ENCODE measurements at regions not wholly inside any gene's neighbourhood (a gene's known extent, or its start where the extent isn't known, plus 50 kb on each side); places are given as distances from the start of the nearest gene placed in this dataset.

DNA sequence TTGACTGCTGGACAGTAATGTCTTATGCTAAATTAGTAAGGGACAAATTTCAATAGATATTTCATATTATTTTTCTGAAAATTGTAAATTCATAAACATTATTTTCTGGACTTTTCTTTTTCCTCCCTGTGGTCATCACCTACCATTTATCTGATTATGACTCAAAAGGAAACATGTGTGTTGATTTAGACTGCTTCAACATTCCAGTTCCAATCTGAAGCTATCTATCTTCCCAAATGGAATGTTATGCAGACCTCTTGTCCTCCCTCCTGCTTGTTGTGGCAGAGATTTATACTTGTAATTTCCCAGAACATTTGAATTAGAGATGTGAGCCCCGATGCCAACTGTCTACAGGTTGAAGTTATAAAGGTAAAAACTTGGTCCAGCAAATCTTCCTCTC, 803.4 kb downstream of the TUSC7 start:
- H3K4me1 ChIP-seq, result no peaks in the 10 kb centered on the region
- DNase-seq, result no peak
- no peaks in the 10 kb centered on the region for H3K36me3 Mint-ChIP-seq (ENCODE audit: insufficient read depth, unreplicated experiment)
- TF ChIP-seq, protein P1, sequence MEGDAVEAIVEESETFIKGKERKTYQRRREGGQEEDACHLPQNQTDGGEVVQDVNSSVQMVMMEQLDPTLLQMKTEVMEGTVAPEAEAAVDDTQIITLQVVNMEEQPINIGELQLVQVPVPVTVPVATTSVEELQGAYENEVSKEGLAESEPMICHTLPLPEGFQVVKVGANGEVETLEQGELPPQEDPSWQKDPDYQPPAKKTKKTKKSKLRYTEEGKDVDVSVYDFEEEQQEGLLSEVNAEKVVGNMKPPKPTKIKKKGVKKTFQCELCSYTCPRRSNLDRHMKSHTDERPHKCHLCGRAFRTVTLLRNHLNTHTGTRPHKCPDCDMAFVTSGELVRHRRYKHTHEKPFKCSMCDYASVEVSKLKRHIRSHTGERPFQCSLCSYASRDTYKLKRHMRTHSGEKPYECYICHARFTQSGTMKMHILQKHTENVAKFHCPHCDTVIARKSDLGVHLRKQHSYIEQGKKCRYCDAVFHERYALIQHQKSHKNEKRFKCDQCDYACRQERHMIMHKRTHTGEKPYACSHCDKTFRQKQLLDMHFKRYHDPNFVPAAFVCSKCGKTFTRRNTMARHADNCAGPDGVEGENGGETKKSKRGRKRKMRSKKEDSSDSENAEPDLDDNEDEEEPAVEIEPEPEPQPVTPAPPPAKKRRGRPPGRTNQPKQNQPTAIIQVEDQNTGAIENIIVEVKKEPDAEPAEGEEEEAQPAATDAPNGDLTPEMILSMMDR (IDR thresholded peaks at IDR 0.05; ENCODE audit: insufficient read depth in 1 of 2, low read depth in 1 of 2, low read length in 1 of 2, severe bottlenecking in 1 of 2, unreplicated experiment in 1 of 2), result no peak
- no peak overlapping the region for H3K4me3 ChIP-seq (ENCODE audit: low read depth, low read length)
- no peak overlapping the region for H3K4me3 Mint-ChIP-seq (ENCODE audit: unreplicated experiment)
- ChIA-PET POLR2A (no interaction called here), CTCF (interaction anchor here (0.6 kb wide), 1 partner anchor 1312 kb away, joined by 6 read pairs; no protein-coding TSS in a partner anchor)
- no peaks in the 10 kb centered on the region for H3K36me3 ChIP-seq (ENCODE audit: control insufficient read depth, insufficient read depth, low read length)
- no peaks in the 10 kb centered on the region for H3K9me3 Mint-ChIP-seq (ENCODE audit: unreplicated experiment)
- no peak overlapping the region for H3K27ac Mint-ChIP-seq (ENCODE audit: unreplicated experiment)
- H3K9me3 ChIP-seq, result no peaks in the 10 kb centered on the region
- H3K4me1 Mint-ChIP-seq (ENCODE audit: low read depth, unreplicated experiment), result no peaks in the 10 kb centered on the region
- intact Hi-C loops (cut with micrococcal nuclease; ENCODE audit: unreplicated experiment), result no loop called here
- BruUV-seq (replicated peaks), result no TSS peak
- no peaks in the 10 kb centered on the region for H3K27me3 ChIP-seq (replicated peaks; ENCODE audit: control insufficient read depth, insufficient read depth, low read length)
- H3K27me3 Mint-ChIP-seq (ENCODE audit: insufficient read depth, unreplicated experiment), result peaks cover 13% of the 10 kb centered on the region

DNA sequence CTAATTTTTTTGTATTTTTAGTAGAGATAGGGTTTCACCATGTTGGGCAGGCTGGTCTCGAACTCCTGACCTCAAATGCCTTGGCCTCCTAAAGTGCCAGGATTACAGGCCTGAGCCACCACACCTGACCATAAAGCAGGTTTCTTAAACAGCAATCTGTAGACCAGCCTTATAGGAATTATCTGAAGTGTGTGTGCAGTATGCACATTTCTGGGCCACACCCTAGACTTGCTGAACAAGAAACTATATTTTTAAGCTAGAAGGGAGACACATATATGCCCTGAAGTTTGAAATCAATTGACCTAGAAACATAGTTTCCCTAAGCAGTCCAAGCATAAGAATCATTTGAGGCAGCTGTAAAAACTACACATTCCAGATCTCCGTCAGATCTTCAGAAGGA, 805.7 kb downstream of the TUSC7 start:
- no peaks in the 10 kb centered on the region for H3K4me1 Mint-ChIP-seq (ENCODE audit: low read depth, unreplicated experiment)
- BruUV-seq (replicated peaks), result no TSS peak
- no peak for DNase-seq
- H3K36me3 Mint-ChIP-seq (ENCODE audit: insufficient read depth, unreplicated experiment), result no peaks in the 10 kb centered on the region
- peaks cover 14% of the 10 kb centered on the region for H3K27me3 Mint-ChIP-seq (ENCODE audit: insufficient read depth, unreplicated experiment)
- ChIA-PET POLR2A (no interaction called here), CTCF (no interaction called here)
- Histone ChIP-seq H3K27me3 (replicated peaks; ENCODE audit: control insufficient read depth, insufficient read depth, low read length) (no peaks in the 10 kb centered on the region), H3K4me3 (ENCODE audit: low read depth, low read length) (no peak overlapping the region), H3K9me3 (no peaks in the 10 kb centered on the region), H3K4me1 (no peaks in the 10 kb centered on the region), H3K36me3 (ENCODE audit: control insufficient read depth, insufficient read depth, low read length) (no peaks in the 10 kb centered on the region)
- no peak overlapping the region for H3K4me3 Mint-ChIP-seq (ENCODE audit: unreplicated experiment)
- TF ChIP-seq, protein P1 (IDR thresholded peaks at IDR 0.05; ENCODE audit: insufficient read depth in 1 of 2, low read depth in 1 of 2, low read length in 1 of 2, severe bottlenecking in 1 of 2, unreplicated experiment in 1 of 2), result no peak
- H3K27ac Mint-ChIP-seq (ENCODE audit: unreplicated experiment), result no peak overlapping the region
- H3K9me3 Mint-ChIP-seq (ENCODE audit: unreplicated experiment), result no peaks in the 10 kb centered on the region
- intact Hi-C loops (cut with micrococcal nuclease; ENCODE audit: unreplicated experiment), result no loop called here

DNA sequence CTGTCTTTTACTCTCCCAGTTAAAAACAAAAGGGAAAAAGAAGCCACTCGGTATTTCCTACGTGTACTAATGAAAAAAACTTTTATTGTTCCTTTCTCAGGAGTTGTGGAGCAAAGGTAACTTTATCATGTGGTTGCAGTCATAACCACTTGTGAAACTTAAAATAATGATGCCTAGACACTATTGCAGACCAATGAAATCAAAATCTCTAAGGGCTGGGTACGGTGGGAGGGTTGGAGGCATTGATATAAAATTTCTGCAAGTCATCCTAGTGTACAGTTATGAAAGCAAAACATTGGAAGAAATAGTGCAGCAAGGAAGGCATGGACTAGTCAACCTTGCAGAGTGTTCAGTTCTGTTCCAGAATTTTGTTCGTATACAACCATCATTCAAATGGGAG, 808.8 kb downstream of the TUSC7 start:
- Histone ChIP-seq H3K9me3 (no peaks in the 10 kb centered on the region), H3K27me3 (replicated peaks; ENCODE audit: control insufficient read depth, insufficient read depth, low read length) (no peaks in the 10 kb centered on the region), H3K36me3 (ENCODE audit: control insufficient read depth, insufficient read depth, low read length) (no peaks in the 10 kb centered on the region), H3K4me3 (ENCODE audit: low read depth, low read length) (no peak overlapping the region), H3K4me1 (no peaks in the 10 kb centered on the region)
- H3K27me3 Mint-ChIP-seq (ENCODE audit: insufficient read depth, unreplicated experiment), result peaks cover 17% of the 10 kb centered on the region
- no TSS peak for BruUV-seq (replicated peaks)
- ChIA-PET CTCF (no interaction called here), POLR2A (no interaction called here)
- intact Hi-C loops (cut with micrococcal nuclease; ENCODE audit: unreplicated experiment), result no loop called here
- no peak overlapping the region for H3K4me3 Mint-ChIP-seq (ENCODE audit: unreplicated experiment)
- H3K9me3 Mint-ChIP-seq (ENCODE audit: unreplicated experiment), result no peaks in the 10 kb centered on the region
- H3K27ac Mint-ChIP-seq (ENCODE audit: unreplicated experiment), result no peak overlapping the region
- H3K4me1 Mint-ChIP-seq (ENCODE audit: low read depth, unreplicated experiment), result no peaks in the 10 kb centered on the region
- TF ChIP-seq, protein P1 (IDR thresholded peaks at IDR 0.05; ENCODE audit: insufficient read depth in 1 of 2, low read depth in 1 of 2, low read length in 1 of 2, severe bottlenecking in 1 of 2, unreplicated experiment in 1 of 2), result no peak
- DNase-seq, result no peak
- no peaks in the 10 kb centered on the region for H3K36me3 Mint-ChIP-seq (ENCODE audit: insufficient read depth, unreplicated experiment)
